Caki2 (cell line): ENCODE measurements at regions not wholly inside any gene's neighbourhood (a gene's known extent, or its start where the extent isn't known, plus 50 kb on each side); places are given as distances from the start of the nearest gene placed in this dataset.
"Not testable (repeated sequence)": the region's sequence is repeated elsewhere in the genome, so short reads cannot be mapped to it uniquely, and the experiment has no call there.

ENCODE experiments used
- DNase-seq: peaks from one replicate; pipeline ENCODE4 v3.0.0-alpha.2; 2015; ENCODE audit warnings: low read depth
- in situ Hi-C: cut with HindIII; loops from 2 replicates; pipeline ENCODE4 v1.10.0; 2016; ENCODE audit warnings: low sequenced_read_pairs, low pct_unique_long_range_greater_than_20kb, mixed read lengths

DNA sequence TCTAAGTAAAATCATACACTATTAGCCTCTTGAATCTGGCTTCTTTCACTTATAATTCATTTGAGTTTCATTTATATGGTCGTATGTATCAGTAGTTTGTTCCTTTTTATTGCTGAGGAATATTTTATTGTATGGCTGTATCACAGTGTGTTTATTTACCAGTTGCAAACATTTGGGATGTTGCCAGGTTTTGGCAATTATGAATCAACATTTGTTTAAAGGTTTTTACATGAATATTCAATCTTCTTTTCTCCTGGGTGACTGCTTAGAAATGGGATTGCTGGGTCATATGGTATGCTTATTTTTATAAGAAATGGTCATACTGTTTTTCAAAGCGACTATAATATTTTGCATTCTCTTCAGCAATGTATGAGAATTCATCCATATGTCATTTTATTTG is 107.9 kb downstream of the PMAIP1 start:
- no peak for DNase-seq
- in situ Hi-C loops: no loop called here

DNA sequence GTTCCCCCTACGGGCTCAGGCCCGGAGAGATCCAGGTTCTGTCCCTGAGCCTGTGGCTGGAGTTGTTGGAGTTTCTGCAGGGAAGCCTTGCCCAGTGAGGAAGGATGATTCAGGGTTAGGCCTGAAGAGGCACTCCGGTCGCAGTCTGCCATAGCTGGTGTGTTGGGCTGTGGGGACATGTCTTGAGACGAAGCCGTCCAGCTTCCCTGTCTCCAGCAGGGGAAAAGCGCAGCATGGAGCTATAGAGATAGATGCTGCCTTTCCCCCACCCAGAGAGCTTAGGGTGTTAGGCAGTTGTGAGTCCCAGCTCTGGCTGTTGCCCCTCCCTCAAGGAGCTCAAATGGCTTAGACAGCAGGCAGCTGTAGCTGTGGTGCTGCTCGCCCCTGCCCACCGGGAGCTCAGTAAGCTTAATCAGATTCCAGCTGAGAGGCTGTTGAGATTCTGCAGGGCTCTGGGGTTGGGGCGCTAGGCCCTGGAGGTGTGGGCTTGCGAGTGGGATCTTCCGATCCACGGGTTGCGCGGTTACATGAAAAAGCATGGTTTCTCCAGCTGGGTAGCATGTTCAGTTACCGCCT is 103.9 kb downstream of the PMAIP1 start:
- in situ Hi-C loops: no loop called here
- DNase-seq: no peak

DNA sequence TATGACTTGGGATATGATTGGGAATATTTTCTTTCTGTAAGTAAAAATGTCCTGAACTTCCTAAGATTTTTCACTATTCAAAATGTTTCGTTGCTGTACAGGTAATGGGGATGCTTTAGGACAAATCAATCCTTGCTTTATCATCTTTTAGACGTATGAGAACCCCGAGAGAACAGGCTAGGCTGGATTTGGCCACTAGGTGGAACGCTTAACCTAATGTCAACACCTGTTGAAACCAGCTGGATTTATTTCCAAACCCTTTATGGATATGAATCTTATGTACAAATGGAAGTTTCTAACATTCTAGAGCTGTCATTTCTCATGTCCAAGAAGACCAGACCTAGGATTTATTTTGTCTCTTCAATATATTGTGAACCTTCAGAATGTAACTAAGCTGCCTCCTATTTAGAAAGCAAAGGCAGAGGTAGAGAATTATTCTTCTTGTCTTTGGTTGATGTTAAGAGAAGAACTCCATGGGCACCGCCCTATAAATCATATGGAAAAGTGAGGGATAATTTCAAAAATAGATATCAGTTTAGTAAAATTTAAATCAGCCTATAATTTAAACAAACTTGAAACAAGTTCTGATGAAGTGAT is 96.7 kb downstream of the PMAIP1 start:
- in situ Hi-C loops: no loop called here
- no peak for DNase-seq

DNA sequence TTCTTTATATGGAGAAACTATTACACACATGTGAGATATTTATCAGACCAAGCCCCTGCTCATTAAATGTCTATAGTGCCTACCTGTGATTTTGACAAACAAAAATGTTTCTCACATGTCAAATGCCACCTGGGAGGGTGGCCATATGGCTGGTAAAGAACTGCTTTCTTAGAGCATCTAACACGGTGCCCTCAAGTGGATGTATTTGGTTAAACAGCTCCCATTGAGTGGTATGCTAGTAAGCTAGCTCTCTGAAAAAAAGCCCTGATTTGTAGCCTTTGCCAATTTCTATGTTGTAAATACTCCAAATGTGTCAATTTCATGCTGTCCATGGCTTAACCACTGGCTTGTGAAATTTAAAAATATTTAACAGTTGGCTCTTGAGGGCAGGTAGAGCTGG is 94.6 kb downstream of the PMAIP1 start:
- DNase-seq: no peak
- in situ Hi-C loops: no loop called here

DNA sequence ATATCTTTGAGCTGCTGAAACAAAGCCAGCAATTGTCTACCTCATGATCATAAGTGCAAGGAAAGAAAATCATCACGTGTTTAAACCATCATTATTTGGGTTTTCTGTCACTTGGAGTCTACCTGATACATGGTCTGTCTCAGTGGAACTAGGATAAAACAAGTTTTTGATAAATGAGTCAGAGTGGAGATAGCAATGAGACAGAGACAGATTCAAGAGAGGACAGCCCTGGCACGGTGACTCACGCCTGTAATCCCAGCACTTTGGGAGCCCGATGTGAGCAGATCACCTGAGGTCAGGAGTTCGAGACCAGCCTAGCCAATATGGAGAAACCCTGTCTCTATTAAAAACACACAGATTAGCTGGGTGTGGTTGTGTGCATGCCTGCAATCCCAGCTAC is 93.8 kb downstream of the PMAIP1 start:
- DNase-seq: no peak
- in situ Hi-C loops: no loop called here

DNA sequence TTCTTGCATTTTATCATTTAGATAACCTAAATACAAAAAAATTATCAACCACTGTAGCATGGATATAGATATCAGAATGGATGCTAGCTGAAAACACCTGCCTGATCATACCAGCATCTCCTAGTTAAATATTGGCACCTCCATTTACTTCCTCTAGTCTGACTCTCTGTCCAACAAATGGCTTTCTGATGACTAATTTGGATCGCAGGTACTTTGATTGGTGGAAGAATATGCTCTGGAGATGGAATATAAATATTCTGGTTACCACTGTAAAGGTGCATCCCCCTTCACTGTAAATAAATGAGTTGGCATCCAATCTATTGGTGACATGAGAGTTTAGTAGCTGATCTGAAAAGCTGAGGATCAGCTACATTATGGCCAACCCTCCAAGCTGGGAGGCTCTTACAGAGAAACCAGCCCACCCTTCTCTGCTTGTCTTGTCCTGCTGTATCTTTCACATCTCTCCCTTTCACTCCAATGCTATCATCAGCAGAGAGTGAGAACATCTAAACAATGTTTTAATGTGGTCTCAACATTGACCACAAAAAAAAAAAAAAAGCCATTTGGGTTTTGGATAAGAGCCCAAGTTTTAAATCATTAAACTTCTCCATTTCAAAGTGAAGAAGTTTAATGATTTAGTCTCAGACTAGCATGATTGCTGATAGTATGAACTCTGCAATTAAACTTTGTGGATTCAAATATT is 90.5 kb downstream of the PMAIP1 start:
- in situ Hi-C loops: no loop called here

DNA sequence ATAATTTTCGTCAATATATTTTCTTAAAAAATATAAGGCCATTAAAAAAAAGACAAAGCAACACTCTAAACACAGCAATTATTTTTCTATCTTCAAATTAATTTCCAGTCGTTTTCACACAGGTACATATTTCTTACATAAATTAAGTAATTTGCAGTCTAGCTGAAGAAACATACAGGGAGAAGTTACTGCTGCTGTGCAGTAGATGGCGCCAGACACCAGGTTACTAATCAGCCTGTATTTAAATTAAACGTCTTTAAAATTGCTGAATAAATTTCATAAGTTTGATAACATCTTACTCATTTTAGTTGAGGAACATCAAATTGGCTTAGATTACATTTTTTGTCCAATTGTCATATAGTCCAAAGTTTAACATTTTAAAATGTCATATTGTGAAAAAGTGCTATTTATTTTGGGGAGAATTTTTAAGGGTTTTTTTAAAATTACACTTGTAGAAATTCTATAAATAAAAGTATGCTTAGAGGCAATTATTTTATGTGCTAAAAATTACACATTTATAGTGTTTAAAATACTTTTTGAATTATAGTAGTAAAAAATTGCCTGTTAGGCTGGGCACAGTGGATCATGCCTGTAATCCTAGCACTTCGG is 88.4 kb downstream of the PMAIP1 start:
- DNase-seq: no peak
- in situ Hi-C loops: no loop called here

More for the DNA sequence above, 90.5 kb downstream of the PMAIP1 start:
- DNase-seq: peak; percentile 24

DNA sequence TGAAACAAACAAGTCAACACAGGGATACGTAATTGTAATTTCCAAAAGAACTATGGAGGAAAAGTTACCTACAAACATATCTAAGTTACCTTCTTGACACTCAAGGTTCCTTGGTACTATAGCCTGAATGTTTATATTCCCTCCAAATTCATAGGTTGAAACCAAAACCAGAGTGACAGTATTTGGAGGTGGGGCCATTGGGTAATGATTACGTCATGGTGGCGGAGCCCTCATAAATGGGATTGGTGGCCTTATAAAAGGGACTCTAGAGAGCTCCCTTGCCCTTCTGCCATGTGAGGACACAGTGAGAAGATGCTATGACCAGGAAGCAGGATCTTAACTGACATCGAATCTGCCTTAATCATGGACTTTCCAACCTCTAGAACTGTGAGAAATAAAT is 87.3 kb downstream of the PMAIP1 start:
- in situ Hi-C loops: no loop called here
- DNase-seq: no peak

DNA sequence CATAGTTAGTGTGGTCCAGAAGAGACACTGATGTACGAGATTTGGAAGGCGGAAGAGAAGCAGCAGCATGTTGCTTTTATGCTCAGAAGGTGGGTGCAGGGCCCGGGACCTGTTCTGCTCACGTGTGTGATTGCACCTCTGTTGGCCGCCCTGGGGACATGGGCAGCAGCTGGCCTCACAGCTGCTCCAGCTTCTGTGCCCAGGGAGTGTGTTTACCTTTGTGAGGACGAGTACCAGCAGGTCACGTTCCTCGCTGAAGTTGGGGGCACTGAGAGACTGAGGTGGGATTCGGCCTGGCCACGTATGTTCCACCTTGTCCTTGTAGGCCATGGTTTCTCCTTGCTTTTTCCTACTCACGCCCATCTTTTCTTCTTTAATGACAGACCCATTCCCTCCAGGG is 86.3 kb downstream of the PMAIP1 start:
- no peak for DNase-seq
- in situ Hi-C loops: no loop called here

DNA sequence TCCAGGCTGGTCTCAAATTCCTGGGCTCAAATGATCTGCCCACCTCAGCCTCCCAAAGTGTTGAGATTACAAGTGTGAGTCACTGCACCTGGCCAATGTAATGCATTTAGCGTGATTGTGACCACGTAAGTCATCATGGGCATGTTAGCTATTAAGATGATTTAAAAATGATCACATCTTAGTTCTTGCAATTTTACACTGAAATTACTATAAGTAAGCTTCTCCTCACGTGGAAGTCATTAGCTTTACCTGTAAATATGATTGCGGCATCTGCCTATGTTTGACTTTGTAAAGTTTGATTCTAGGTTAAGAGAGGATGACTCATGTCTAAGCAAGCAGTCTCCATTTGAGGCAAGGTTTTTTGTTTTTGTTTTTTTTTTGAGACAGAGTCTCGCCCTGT is 85.5 kb downstream of the PMAIP1 start:
- no peak for DNase-seq
- in situ Hi-C loops: no loop called here

DNA sequence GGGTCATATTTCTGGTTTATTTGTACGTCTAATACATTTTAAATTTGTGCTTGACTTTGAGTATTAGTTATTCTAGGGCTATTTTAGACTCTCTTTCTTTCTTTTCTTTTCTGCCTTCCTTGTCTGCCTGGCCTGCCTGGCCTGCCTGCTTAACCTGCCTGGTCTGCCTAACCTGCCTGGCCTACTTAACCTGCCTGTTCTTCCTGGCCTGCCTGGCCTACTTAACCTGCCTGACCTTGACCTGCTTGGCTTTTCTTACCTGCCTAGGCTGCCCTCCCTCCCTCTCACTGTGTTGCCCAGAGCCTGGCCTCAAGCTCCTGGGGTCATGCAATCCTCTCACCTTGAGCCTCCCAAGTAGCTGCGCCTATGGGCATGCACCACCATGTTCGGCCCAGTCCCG is 83.7 kb downstream of the PMAIP1 start:
- in situ Hi-C loops: no loop called here
- no peak for DNase-seq

DNA sequence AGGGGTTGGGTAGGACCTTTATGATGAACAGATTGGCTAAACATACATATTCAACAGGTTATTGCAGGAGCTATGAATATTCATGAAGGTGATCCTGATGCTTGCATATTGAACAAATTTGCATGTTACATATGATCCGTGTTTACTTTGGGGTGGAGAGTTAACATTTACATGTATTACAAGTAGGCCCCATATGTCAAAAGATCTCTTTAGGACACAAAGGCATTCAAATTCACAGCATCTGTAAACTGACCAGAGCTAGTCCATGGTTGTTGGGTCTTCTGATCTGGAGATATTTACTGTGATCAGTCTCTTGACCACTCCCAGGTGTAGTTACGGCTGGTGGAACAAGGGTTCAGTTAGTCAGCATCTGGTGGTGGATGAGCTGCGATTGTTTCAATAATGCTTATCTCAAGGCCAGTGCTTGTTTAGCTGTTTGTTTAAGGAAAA is 80.4 kb downstream of the PMAIP1 start:
- no peak for DNase-seq
- in situ Hi-C loops: no loop called here

DNA sequence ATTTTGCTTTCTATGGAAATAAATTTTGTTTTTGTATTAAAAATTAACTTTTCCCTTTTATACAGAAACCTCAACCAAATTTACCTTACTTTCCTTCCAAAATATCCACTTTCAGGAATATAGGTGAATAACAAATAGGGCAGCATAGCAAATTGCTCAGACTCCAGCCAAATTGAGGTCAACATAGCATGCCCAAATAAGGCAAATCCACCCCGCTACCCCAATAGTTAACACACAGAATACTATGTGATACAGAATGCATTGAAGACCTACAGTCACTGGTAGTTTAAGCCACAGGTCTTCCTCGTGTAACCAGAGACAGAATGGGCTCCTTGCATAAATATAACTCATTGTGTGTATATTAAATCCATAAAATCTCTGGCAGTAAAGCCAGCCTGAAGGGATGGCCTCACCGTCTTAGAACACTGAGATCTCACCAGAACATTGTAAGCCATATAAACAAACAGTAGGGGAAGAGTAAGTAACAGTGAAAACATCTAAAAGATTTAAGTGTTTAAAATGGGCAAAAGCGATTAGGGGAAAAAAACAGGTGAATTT is 72.2 kb downstream of the PMAIP1 start:
- DNase-seq: no peak
- in situ Hi-C loops: no loop called here

DNA sequence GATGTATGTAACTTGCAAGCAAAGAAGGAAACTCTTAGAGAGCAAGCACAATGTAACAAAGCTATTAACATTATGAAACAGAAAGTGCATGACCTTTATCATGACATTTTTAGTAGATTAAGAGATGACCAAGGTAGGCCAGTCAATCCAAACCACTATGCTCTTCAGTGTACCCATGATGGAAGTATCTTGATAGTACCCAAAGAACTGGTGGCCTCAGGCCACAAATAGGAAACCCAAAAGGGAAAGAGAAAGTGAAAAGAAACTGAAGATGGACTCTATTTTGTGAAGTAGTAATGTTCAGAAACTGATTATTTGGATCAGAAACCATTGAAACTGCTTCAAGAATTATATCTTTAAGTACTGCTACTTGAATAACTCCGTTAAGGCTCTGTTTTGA is 71.3 kb downstream of the PMAIP1 start:
- in situ Hi-C loops, DNase-seq: not testable (repeated sequence)

DNA sequence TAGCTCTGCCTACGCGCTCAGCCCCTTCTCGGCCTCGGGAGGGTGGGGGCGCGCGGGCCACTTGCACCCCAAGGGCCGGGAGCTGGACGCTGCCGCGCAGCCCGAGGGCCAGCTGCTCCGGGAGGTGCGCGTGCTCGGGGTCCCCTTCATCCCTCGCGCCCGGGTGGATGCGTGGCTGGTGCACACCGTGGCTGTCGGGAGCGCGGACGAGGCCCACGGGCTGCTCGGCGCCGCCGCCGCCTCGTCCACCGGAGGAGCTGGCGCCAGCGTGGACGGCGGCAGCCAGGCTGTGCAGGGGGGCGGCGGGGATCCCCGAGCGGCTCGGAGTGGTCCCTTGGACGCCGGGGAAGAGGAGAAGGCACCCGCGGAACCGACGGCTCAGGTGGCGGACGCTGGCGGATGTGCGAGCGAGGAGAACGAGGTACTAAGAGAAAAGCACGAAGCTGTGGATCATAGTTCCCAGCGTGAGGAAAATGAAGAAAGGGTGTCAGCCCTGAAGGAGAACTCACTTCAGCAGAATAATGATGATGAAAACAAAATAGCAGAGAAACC is 69.8 kb downstream of the PMAIP1 start:
- in situ Hi-C loops, DNase-seq: not testable (repeated sequence)

DNA sequence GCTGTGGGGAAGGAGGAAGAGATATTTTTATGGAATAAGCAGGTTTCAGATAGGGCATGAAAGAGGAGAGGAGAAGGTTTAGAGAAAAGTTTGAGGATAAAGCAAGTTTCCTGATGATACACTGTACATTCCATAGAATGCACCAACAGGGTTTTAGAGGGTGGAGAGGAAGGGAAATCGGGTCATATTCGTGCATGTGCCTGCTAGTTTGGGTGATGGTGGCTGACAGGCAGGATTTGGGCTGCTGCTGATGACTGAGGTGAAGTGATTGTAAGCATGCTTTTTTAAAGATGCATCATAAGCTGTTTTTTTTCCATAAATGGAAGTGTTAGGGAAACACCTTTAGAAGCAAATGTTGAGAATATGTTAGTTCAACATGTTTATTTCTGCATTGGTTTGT is 68.8 kb downstream of the PMAIP1 start:
- in situ Hi-C loops: no loop called here
- DNase-seq: no peak

DNA sequence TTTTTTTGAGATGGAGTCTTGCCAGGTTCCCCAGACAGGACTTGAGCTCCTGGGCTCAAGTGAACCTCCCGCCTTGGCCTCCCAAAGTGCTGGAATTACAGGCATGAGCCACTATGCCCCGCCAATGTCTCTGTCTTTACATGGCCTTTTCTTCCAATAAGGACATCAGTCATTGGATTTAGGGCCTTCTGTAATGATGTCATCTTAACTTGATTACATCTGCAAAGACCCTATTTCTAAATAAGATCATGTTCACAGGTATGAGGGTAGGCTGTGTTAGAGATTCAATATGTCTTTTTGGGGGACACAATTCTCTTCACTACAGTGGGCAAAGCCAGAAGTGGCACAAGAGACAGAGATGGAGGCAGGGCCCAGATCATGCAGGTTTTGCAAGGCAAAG is 68.1 kb downstream of the PMAIP1 start:
- in situ Hi-C loops: no loop called here
- DNase-seq: no peak

DNA sequence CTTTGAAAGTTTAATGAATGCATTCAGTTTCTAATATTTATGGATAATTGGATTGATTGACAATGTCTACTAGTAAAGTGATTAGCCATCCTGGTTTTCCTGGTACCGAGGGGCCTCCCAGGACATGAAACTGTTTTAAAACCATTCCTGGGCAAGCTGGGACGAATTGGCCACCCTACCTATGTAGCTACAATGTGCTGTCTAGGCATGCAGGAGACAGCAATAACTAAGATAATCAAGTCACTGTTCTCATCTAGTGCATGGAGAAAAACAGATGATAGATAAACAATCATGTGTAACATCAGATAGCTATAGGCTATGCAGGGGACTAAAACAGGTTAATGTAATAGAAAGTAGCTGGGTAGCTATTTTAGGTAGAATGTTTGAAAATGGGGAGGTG is 67.1 kb downstream of the PMAIP1 start:
- in situ Hi-C loops: no loop called here
- DNase-seq: no peak

DNA sequence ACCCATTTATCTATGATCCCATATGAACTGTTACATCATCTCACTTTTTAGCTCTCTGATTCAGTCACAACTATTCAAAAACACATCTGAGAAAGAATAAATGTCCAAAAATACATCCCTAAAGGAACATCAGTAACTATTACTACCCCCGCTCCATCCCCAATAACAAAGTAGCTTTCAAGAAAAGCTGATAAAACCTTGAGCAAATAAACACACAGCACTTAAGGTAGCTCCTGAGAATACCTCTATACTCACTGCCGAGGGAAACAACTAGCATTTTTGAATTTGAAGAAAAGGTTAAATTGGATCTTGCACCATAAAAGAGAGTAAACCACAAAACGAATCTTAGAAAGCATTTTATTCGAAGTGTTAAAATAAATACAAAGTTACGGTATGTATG is 63.4 kb downstream of the PMAIP1 start:
- in situ Hi-C loops: no loop called here
- DNase-seq: no peak
